Ishikawa (cell line): ENCODE measurements at regions not wholly inside any gene's neighbourhood (a gene's known extent, or its start where the extent isn't known, plus 50 kb on each side); places are given as distances from the start of the nearest gene placed in this dataset.

ENCODE experiments used
- CEBPB ChIP-seq: IDR thresholded peaks from 2 replicates; pipeline ENCODE4 v1.6.1; 2012
- CREB1 ChIP-seq: IDR thresholded peaks from 2 replicates; pipeline ENCODE4 v1.6.1; 2012; ENCODE audit warnings: low read depth
- EGR1 ChIP-seq: IDR thresholded peaks from 2 replicates; pipeline ENCODE4 v1.6.1; 2012
- EP300 ChIP-seq: IDR thresholded peaks from 2 replicates; pipeline ENCODE4 v1.6.1; 2012; ENCODE audit warnings: borderline replicate concordance
- FOXM1 ChIP-seq: IDR thresholded peaks from 2 replicates; pipeline ENCODE4 v1.6.1; 2012; ENCODE audit warnings: low read depth, borderline replicate concordance
- MAX ChIP-seq: IDR thresholded peaks from 2 replicates; pipeline ENCODE4 v1.6.1; 2012
- NFIC ChIP-seq: IDR thresholded peaks from 2 replicates; pipeline ENCODE4 v1.6.1; 2012
- RAD21 ChIP-seq: IDR thresholded peaks from 2 replicates; pipeline ENCODE4 v1.6.1; 2012; ENCODE audit warnings: low read depth
- REST ChIP-seq: IDR thresholded peaks from 2 replicates; pipeline ENCODE4 v1.6.1; 2012; ENCODE audit warnings: low read depth, mild to moderate bottlenecking
- TAF1 ChIP-seq: IDR thresholded peaks from 2 replicates; pipeline ENCODE4 v1.6.1; 2012; ENCODE audit warnings: low read depth, mild to moderate bottlenecking
- TCF12 ChIP-seq: IDR thresholded peaks from 2 replicates; pipeline ENCODE4 v1.6.1; 2012; ENCODE audit warnings: low read depth
- TEAD4 ChIP-seq: IDR thresholded peaks from 2 replicates; pipeline ENCODE4 v1.6.1; 2012
- USF1 ChIP-seq: IDR thresholded peaks from 2 replicates; pipeline ENCODE4 v1.6.1; 2012
- ZBTB7A ChIP-seq: IDR thresholded peaks from 2 replicates; pipeline ENCODE4 v1.6.1; 2012; ENCODE audit warnings: low read depth

GRCh38 chr20:57940376-57940775 lies 230.6 kb upstream of the PMEPA1 start:
- TF ChIP-seq USF1 (no peak), TAF1 (no peak), CEBPB (no peak), RAD21 (no peak), REST (no peak), TCF12 (no peak), TEAD4 (no peak), EP300 (no peak)

GRCh38 chr20:57939499-57939898 lies 229.7 kb upstream of the PMEPA1 start:
- TF ChIP-seq RAD21 (no peak), EGR1 (no peak), TAF1 (no peak), CEBPB (no peak), ZBTB7A (no peak), FOXM1 (no peak), MAX (no peak), EP300 (no peak), USF1 (no peak), TCF12 (no peak), NFIC (no peak), CREB1 (no peak)

GRCh38 chr20:57938158-57939108 lies 228.6 kb upstream of the PMEPA1 start:
- TF ChIP-seq USF1: no peak
- TF ChIP-seq REST: no peak

GRCh38 chr20:57936636-57937385 lies 227.0 kb upstream of the PMEPA1 start:
- TF ChIP-seq NFIC (no peak), FOXM1 (no peak), REST (no peak), TAF1 (no peak), CEBPB (no peak), CREB1 (no peak)
